ENCODE measurements at regions not wholly inside any gene's neighbourhood (a gene's known extent, or its start where the extent isn't known, plus 50 kb on each side); places are given as distances from the start of the nearest gene placed in this dataset.

DNA sequence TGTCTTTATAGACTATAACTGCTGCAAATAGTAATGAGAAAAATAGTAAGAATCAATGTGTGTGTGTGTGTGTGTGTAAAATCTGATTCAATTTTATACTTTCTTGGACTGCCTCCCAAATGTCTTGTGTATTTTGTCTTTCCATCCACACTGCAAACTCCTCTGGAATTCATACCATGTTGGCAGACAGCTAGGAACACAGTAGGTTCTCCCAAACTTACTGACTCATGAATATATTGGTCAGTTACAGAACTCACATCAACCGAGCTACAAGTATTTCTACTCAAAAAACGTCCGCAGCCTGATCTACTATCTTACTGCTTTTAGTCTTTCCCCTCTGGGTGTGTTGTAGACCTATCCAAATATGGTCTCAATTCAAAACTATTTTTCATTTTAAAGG lies 542.7 kb upstream of the PSMD7 start:
- POLR2A ChIA-PET: no interaction called here
- TF ChIP-seq, protein P1, sequence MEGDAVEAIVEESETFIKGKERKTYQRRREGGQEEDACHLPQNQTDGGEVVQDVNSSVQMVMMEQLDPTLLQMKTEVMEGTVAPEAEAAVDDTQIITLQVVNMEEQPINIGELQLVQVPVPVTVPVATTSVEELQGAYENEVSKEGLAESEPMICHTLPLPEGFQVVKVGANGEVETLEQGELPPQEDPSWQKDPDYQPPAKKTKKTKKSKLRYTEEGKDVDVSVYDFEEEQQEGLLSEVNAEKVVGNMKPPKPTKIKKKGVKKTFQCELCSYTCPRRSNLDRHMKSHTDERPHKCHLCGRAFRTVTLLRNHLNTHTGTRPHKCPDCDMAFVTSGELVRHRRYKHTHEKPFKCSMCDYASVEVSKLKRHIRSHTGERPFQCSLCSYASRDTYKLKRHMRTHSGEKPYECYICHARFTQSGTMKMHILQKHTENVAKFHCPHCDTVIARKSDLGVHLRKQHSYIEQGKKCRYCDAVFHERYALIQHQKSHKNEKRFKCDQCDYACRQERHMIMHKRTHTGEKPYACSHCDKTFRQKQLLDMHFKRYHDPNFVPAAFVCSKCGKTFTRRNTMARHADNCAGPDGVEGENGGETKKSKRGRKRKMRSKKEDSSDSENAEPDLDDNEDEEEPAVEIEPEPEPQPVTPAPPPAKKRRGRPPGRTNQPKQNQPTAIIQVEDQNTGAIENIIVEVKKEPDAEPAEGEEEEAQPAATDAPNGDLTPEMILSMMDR (IDR thresholded peaks at IDR 0.05; ENCODE audit: insufficient read depth, low read length, missing control alignments): no peak
- no peak for DNase-seq (ENCODE audit: low read depth, low spot score)

DNA sequence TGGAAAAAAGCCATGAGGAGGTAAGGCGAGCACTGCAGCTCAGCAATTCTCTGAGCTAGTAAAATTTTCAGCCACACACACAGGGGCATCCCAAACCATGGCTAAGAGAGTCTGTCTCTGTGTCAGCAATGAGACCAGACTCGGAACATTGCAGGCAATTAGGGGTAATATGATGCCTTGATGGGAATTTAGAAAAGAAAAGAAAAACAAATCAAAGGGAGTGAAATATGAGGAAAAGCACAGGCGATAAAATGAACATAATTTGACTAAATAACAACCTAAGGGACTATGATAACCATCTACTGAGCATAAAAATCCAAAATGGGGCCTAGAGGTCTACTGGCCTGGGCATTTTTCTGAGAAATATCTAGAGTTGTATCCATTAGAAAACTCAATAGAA lies 546.0 kb upstream of the PSMD7 start:
- no peak overlapping the region for H3K4me3 ChIP-seq (ENCODE audit: low read depth, low read length)
- CTCF ChIA-PET: no interaction called here
- POLR2A ChIA-PET: no interaction called here
- no peak for DNase-seq (ENCODE audit: low read depth, low spot score)
- TF ChIP-seq, protein P1 (IDR thresholded peaks at IDR 0.05; ENCODE audit: insufficient read depth, low read length, missing control alignments): no peak

More for the DNA sequence above, 542.7 kb upstream of the PSMD7 start:
- CTCF ChIA-PET: no interaction called here
- no peak overlapping the region for H3K4me3 ChIP-seq (ENCODE audit: low read depth, low read length)

DNA sequence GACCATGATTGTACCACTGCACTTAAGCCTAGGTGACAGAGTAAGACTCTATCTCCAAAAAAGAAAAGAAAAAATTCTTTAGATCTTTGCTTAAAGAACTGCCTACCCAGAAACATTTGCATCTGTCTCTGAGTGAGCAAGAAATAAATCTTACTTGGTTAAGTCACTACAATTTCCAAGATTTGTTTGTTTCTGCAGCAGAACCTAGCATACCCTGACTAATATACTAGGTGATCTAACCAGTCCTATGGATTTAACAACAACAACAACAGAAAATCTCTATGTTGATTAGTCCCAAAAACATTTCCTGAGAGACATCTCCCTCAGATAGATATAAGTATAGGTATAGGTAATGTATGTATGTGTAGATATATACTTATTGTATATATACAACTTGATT lies 549.3 kb upstream of the PSMD7 start:
- TF ChIP-seq, protein P1 (IDR thresholded peaks at IDR 0.05; ENCODE audit: insufficient read depth, low read length, missing control alignments): no peak
- CTCF ChIA-PET: no interaction called here
- DNase-seq (ENCODE audit: low read depth, low spot score): no peak
- POLR2A ChIA-PET: no interaction called here
- no peak overlapping the region for H3K4me3 ChIP-seq (ENCODE audit: low read depth, low read length)

DNA sequence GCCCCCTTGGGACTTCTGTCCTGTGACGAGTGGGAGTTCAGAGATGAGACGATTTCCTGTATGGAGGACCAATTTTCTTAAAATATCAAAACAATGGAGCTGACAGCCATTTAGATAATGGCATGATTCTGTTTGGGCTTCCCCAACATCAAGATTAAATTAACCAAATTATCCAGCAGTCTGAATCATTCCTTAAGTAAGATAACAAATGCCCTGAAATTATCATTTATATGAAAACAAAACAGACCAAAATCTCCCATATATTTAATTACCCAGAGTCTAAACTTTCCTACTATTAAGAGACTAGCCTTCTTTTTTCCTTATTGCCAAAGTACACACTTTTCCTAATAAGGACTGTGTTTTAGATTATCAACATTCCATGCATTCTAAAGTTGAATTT lies 550.1 kb upstream of the PSMD7 start:
- no peak overlapping the region for H3K4me3 ChIP-seq (ENCODE audit: low read depth, low read length)
- CTCF ChIA-PET: no interaction called here
- TF ChIP-seq, protein P1 (IDR thresholded peaks at IDR 0.05; ENCODE audit: insufficient read depth, low read length, missing control alignments): no peak
- POLR2A ChIA-PET: no interaction called here
- no peak for DNase-seq (ENCODE audit: low read depth, low spot score)

- H3K4me3 ChIP-seq (ENCODE audit: low read depth, low read length): no peak overlapping the region
- CTCF ChIA-PET: interaction anchor here (0.9 kb wide), 1 partner anchor 8 kb away, joined by 3 read pairs; no protein-coding TSS in a partner anchor
- POLR2A ChIA-PET: no interaction called here
- no peak for DNase-seq (ENCODE audit: low read depth, low spot score)
- TF ChIP-seq, protein P1 (IDR thresholded peaks at IDR 0.05; ENCODE audit: insufficient read depth, low read length, missing control alignments): no peak
Observed at GRCh38 chr16:73743665-73744496, 552.7 kb upstream of the PSMD7 start.

DNA sequence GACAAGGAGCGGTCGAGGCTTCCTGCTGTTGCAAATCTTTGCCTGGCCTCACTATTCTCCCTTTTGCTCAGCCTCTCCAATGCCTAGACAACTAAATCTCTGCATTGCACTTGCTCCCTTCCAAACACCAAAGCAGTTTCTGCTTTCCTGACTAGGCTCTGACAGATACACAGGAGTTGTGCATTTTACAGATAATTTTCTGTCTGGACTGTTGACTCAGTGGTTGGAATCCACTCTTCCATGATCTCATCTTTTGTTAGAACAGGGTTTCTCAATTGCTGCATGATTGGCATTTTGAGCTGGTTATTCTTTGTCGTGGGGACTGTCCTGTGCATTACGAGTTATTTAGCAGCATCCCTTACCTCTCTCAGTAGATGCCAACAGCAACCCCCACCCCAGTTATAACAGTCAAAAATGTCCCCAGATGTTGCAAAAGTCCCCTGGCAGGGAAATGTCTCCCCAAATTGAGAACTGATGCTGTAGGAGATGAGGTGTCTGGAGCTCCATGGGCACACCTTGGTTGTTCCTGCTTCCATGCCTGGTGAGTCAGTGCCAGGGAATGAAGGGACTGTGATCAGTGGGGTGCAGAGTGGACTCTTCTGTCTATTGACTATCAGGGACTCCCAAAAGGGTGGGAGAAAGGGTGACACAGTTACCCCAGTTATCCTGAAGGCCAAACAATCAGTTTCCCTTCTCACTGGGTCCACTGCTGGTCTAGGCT lies 557.4 kb upstream of the PSMD7 start:
- no peak for DNase-seq (ENCODE audit: low read depth, low spot score)
- no peak overlapping the region for H3K4me3 ChIP-seq (ENCODE audit: low read depth, low read length)
- ChIA-PET CTCF (no interaction called here), POLR2A (no interaction called here)
- TF ChIP-seq, protein P1 (IDR thresholded peaks at IDR 0.05; ENCODE audit: insufficient read depth, low read length, missing control alignments): no peak

Data from AG04449 (cell line).